ENCODE measurements at regions not wholly inside any gene's neighbourhood (a gene's known extent, or its start where the extent isn't known, plus 50 kb on each side); places are given as distances from the start of the nearest gene placed in this dataset.

GRCh38 chr4:81353861-81354260 is 117.8 kb downstream of the RASGEF1B start:
- H2BK15ac ChIP-seq (ENCODE audit: low read depth, poor library complexity, severe bottlenecking): no peak overlapping the region
- no peak overlapping the region for H2BK120ac ChIP-seq (ENCODE audit: low read depth, low read length)
- H3K4me2 ChIP-seq (ENCODE audit: low read length, poor library complexity, severe bottlenecking): no peak overlapping the region
- no peaks in the 10 kb centered on the region for H3K9me3 ChIP-seq (ENCODE audit: control insufficient read depth, low read length)
- no peak overlapping the region for H3K9ac ChIP-seq (ENCODE audit: low read length)
- H2BK12ac ChIP-seq (ENCODE audit: low read length in 2 of 2): no peak overlapping the region
- no peak overlapping the region for H3K23ac ChIP-seq (ENCODE audit: low read length in 2 of 2)
- H3K14ac ChIP-seq (ENCODE audit: low read length in 2 of 2): no peak overlapping the region
- DNase-seq: no peak
- H3K36me3 ChIP-seq (ENCODE audit: control insufficient read depth in 1 of 2, insufficient read depth in 2 of 2, low read depth in 1 of 2, low read length in 2 of 2): no peaks in the 10 kb centered on the region
- no peak overlapping the region for H4K91ac ChIP-seq (ENCODE audit: low read length)
- no peak overlapping the region for H3K4me3 ChIP-seq (ENCODE audit: insufficient read depth in 1 of 2, low read depth in 1 of 2, low read length in 2 of 2)
- H3K4ac ChIP-seq (ENCODE audit: low read depth in 1 of 2, low read length in 2 of 2): no peak overlapping the region
- no peak overlapping the region for H2AFZ ChIP-seq (ENCODE audit: low read depth, low read length)
- no peaks in the 10 kb centered on the region for H3K27me3 ChIP-seq (ENCODE audit: control insufficient read depth in 1 of 2, insufficient read depth in 1 of 2, low read length in 2 of 2)
- H3K79me1 ChIP-seq (replicated peaks; ENCODE audit: low read length, poor library complexity, severe bottlenecking): no peaks in the 10 kb centered on the region
- 36% methylated on average over 1 of the region's 1 CpG for WGBS
- H2BK5ac ChIP-seq (ENCODE audit: low read depth, low read length, poor library complexity, severe bottlenecking): no peak overlapping the region
- H3K27ac ChIP-seq (ENCODE audit: low read length, poor library complexity, severe bottlenecking): no peak overlapping the region
- no peak overlapping the region for H2AK5ac ChIP-seq (ENCODE audit: low read length, severe bottlenecking)
- H4K8ac ChIP-seq (ENCODE audit: low read length): no peak overlapping the region
- H3K4me1 ChIP-seq (ENCODE audit: control insufficient read depth, insufficient read depth, low read depth, low read length): peaks cover 4% of the 10 kb centered on the region
- H3K18ac ChIP-seq (ENCODE audit: low read depth in 1 of 2, low read length in 2 of 2): no peak overlapping the region

GRCh38 chr4:81352446-81352835 is 119.3 kb downstream of the RASGEF1B start:
- 74% methylated on average over 2 of the region's 2 CpGs for WGBS

GRCh38 chr4:81351654-81352445 is 119.9 kb downstream of the RASGEF1B start:
- Histone ChIP-seq H3K4me3 (ENCODE audit: insufficient read depth in 1 of 2, low read depth in 1 of 2, low read length in 2 of 2) (peak overlapping the region in 1 of 2 experiments; percentile 39), H4K91ac (ENCODE audit: low read length) (no peak overlapping the region), H2BK5ac (ENCODE audit: low read depth, low read length, poor library complexity, severe bottlenecking) (no peak overlapping the region), H3K14ac (ENCODE audit: low read length in 2 of 2) (no peak overlapping the region), H3K18ac (ENCODE audit: low read depth in 1 of 2, low read length in 2 of 2) (no peak overlapping the region), H2BK12ac (ENCODE audit: low read length in 2 of 2) (no peak overlapping the region), H3K23ac (ENCODE audit: low read length in 2 of 2) (no peak overlapping the region), H3K4ac (ENCODE audit: low read depth in 1 of 2, low read length in 2 of 2) (no peak overlapping the region), H3K36me3 (ENCODE audit: control insufficient read depth in 1 of 2, insufficient read depth in 2 of 2, low read depth in 1 of 2, low read length in 2 of 2) (no peaks in the 10 kb centered on the region), H2BK15ac (ENCODE audit: low read depth, poor library complexity, severe bottlenecking) (no peak overlapping the region), H2BK120ac (ENCODE audit: low read depth, low read length) (no peak overlapping the region), H3K9ac (ENCODE audit: low read length) (peak overlapping the region; percentile 55), H3K27me3 (ENCODE audit: control insufficient read depth in 1 of 2, insufficient read depth in 1 of 2, low read length in 2 of 2) (no peaks in the 10 kb centered on the region), H2AK5ac (ENCODE audit: low read length, severe bottlenecking) (no peak overlapping the region), H4K8ac (ENCODE audit: low read length) (no peak overlapping the region), H2AFZ (ENCODE audit: low read depth, low read length) (no peak overlapping the region), H3K27ac (ENCODE audit: low read length, poor library complexity, severe bottlenecking) (no peak overlapping the region), H3K79me1 (replicated peaks; ENCODE audit: low read length, poor library complexity, severe bottlenecking) (no peaks in the 10 kb centered on the region), H3K4me1 (ENCODE audit: control insufficient read depth, insufficient read depth, low read depth, low read length) (peaks cover 4% of the 10 kb centered on the region), H3K4me2 (ENCODE audit: low read length, poor library complexity, severe bottlenecking) (peak overlapping the region; percentile 49), H3K9me3 (ENCODE audit: control insufficient read depth, low read length) (no peaks in the 10 kb centered on the region)
- 14% methylated on average over 10 of the region's 11 CpGs for WGBS
- peak; percentile 67 for DNase-seq

More at GRCh38 chr4:81352446-81352835, 119.3 kb downstream of the RASGEF1B start:
- Histone ChIP-seq H2BK12ac (ENCODE audit: low read length in 2 of 2) (no peak overlapping the region), H3K4me3 (ENCODE audit: insufficient read depth in 1 of 2, low read depth in 1 of 2, low read length in 2 of 2) (no peak overlapping the region), H3K27me3 (ENCODE audit: control insufficient read depth in 1 of 2, insufficient read depth in 1 of 2, low read length in 2 of 2) (no peaks in the 10 kb centered on the region), H4K91ac (ENCODE audit: low read length) (no peak overlapping the region), H3K9me3 (ENCODE audit: control insufficient read depth, low read length) (no peaks in the 10 kb centered on the region), H3K79me1 (replicated peaks; ENCODE audit: low read length, poor library complexity, severe bottlenecking) (no peaks in the 10 kb centered on the region), H3K4me2 (ENCODE audit: low read length, poor library complexity, severe bottlenecking) (no peak overlapping the region), H2BK5ac (ENCODE audit: low read depth, low read length, poor library complexity, severe bottlenecking) (no peak overlapping the region), H2BK120ac (ENCODE audit: low read depth, low read length) (no peak overlapping the region), H3K14ac (ENCODE audit: low read length in 2 of 2) (no peak overlapping the region), H3K23ac (ENCODE audit: low read length in 2 of 2) (no peak overlapping the region), H4K8ac (ENCODE audit: low read length) (no peak overlapping the region), H3K18ac (ENCODE audit: low read depth in 1 of 2, low read length in 2 of 2) (no peak overlapping the region), H3K27ac (ENCODE audit: low read length, poor library complexity, severe bottlenecking) (no peak overlapping the region), H2BK15ac (ENCODE audit: low read depth, poor library complexity, severe bottlenecking) (no peak overlapping the region), H2AFZ (ENCODE audit: low read depth, low read length) (no peak overlapping the region), H3K9ac (ENCODE audit: low read length) (peak overlapping the region; percentile 55), H3K4ac (ENCODE audit: low read depth in 1 of 2, low read length in 2 of 2) (no peak overlapping the region), H2AK5ac (ENCODE audit: low read length, severe bottlenecking) (no peak overlapping the region), H3K36me3 (ENCODE audit: control insufficient read depth in 1 of 2, insufficient read depth in 2 of 2, low read depth in 1 of 2, low read length in 2 of 2) (no peaks in the 10 kb centered on the region), H3K4me1 (ENCODE audit: control insufficient read depth, insufficient read depth, low read depth, low read length) (peaks cover 4% of the 10 kb centered on the region)
- no peak for DNase-seq

GRCh38 chr4:81350040-81350439 is 121.7 kb downstream of the RASGEF1B start:
- no peak overlapping the region for H2AK5ac ChIP-seq (ENCODE audit: low read length, severe bottlenecking)
- H2BK120ac ChIP-seq (ENCODE audit: low read depth, low read length): no peak overlapping the region
- H2AFZ ChIP-seq (ENCODE audit: low read depth, low read length): no peak overlapping the region
- no peak overlapping the region for H2BK15ac ChIP-seq (ENCODE audit: low read depth, poor library complexity, severe bottlenecking)
- no peak overlapping the region for H3K27ac ChIP-seq (ENCODE audit: low read length, poor library complexity, severe bottlenecking)
- no peak overlapping the region for H3K4me3 ChIP-seq (ENCODE audit: insufficient read depth in 1 of 2, low read depth in 1 of 2, low read length in 2 of 2)
- H3K18ac ChIP-seq (ENCODE audit: low read depth in 1 of 2, low read length in 2 of 2): no peak overlapping the region
- no peak overlapping the region for H3K4ac ChIP-seq (ENCODE audit: low read depth in 1 of 2, low read length in 2 of 2)
- H4K8ac ChIP-seq (ENCODE audit: low read length): no peak overlapping the region
- H3K4me1 ChIP-seq (ENCODE audit: control insufficient read depth, insufficient read depth, low read depth, low read length): peaks cover 4% of the 10 kb centered on the region
- no peak overlapping the region for H4K91ac ChIP-seq (ENCODE audit: low read length)
- H2BK5ac ChIP-seq (ENCODE audit: low read depth, low read length, poor library complexity, severe bottlenecking): no peak overlapping the region
- H3K9ac ChIP-seq (ENCODE audit: low read length): no peak overlapping the region
- no peaks in the 10 kb centered on the region for H3K36me3 ChIP-seq (ENCODE audit: control insufficient read depth in 1 of 2, insufficient read depth in 2 of 2, low read depth in 1 of 2, low read length in 2 of 2)
- no peak overlapping the region for H2BK12ac ChIP-seq (ENCODE audit: low read length in 2 of 2)
- no peak overlapping the region for H3K14ac ChIP-seq (ENCODE audit: low read length in 2 of 2)
- H3K23ac ChIP-seq (ENCODE audit: low read length in 2 of 2): no peak overlapping the region
- no peaks in the 10 kb centered on the region for H3K79me1 ChIP-seq (replicated peaks; ENCODE audit: low read length, poor library complexity, severe bottlenecking)
- no peak for DNase-seq
- no peaks in the 10 kb centered on the region for H3K9me3 ChIP-seq (ENCODE audit: control insufficient read depth, low read length)
- no peak overlapping the region for H3K4me2 ChIP-seq (ENCODE audit: low read length, poor library complexity, severe bottlenecking)
- H3K27me3 ChIP-seq (ENCODE audit: control insufficient read depth in 1 of 2, insufficient read depth in 1 of 2, low read length in 2 of 2): no peaks in the 10 kb centered on the region
- WGBS: no CpG with 5 or more reads among the region's 3 CpGs

Measured in mesenchymal stem cell (in vitro differentiated cells and primary cell).